Ovary (tissue), 3 donors: ENCODE measurements at regions not wholly inside any gene's neighbourhood (a gene's known extent, or its start where the extent isn't known, plus 50 kb on each side); places are given as distances from the start of the nearest gene placed in this dataset.

ENCODE experiments used
- EP300 ChIP-seq: sonication (generic); formaldehyde crosslinking; IDR thresholded peaks from one replicate; pipeline ENCODE4 v1.6.1; 2017; ENCODE audit warnings: antibody characterized with exemption
- POLR2A ChIP-seq: fragments of 450-650 bp; IDR thresholded peaks from one replicate; pipeline ENCODE4 v1.6.1; 2017; ENCODE audit warnings: antibody characterized with exemption, mild to moderate bottlenecking, moderate library complexity
- TF ChIP-seq, protein P1 (sequence below), 3 donors: fragments of 450-650 bp in 2 of 3; fragments of 200-600 bp in 1 of 3; IDR thresholded peaks; one replicate each; pipeline versions ENCODE4 v1.5.1 to v1.8.0; 2016 to 2022; ENCODE audit warnings: antibody characterized with exemption in 3 of 3, mild to moderate bottlenecking in 1 of 3
- donor health status: DM: no; HTN: no; CAD: no.

DNA sequence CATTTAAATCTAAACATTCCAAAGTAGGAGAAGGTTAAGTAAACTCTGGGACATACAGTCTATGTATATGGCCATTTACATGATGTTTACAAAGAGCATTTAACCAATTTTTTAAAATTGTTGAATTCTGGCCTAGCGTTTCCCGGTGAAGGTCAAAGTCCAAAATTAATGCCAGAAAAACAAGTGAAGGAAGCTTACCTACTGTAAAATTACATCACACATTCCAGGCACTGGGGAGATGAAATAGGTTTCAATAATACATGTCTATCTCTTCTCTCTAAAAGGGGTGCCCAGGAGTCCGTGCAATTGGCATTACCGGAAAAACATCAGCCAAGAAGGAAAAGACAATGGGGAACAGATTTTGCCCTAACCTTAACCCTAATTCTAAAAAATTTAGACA lies 358.8 kb downstream of the VPS13C start:
- TF ChIP-seq, protein P1, sequence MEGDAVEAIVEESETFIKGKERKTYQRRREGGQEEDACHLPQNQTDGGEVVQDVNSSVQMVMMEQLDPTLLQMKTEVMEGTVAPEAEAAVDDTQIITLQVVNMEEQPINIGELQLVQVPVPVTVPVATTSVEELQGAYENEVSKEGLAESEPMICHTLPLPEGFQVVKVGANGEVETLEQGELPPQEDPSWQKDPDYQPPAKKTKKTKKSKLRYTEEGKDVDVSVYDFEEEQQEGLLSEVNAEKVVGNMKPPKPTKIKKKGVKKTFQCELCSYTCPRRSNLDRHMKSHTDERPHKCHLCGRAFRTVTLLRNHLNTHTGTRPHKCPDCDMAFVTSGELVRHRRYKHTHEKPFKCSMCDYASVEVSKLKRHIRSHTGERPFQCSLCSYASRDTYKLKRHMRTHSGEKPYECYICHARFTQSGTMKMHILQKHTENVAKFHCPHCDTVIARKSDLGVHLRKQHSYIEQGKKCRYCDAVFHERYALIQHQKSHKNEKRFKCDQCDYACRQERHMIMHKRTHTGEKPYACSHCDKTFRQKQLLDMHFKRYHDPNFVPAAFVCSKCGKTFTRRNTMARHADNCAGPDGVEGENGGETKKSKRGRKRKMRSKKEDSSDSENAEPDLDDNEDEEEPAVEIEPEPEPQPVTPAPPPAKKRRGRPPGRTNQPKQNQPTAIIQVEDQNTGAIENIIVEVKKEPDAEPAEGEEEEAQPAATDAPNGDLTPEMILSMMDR (IDR thresholded peaks at IDR 0.05): no peak
- TF ChIP-seq EP300 (no peak), POLR2A (no peak)
